ENCODE measurements at regions not wholly inside any gene's neighbourhood (a gene's known extent, or its start where the extent isn't known, plus 50 kb on each side); places are given as distances from the start of the nearest gene placed in this dataset.

DNA sequence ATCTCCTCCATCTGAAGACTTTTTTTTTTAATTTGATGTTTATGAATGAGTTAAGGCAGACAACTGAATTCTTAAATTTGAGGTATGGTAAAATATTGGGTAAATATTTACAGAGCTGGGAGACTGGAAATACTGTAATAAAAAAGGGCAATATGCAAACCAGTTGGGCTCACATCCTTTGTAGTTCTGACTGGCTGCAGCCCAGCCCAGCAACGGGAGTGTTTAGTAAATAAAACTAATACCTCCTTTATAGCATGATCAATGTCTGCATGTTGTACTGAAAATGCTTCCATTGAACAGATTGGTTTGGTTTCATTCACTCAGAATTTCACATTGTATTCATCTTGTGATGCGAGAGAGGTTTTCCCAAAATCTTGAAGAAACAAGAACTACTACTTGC is 365.0 kb downstream of the DMRT2 start:
- no peak for TF ChIP-seq POLR2A (IDR thresholded peaks at IDR 0.05; ENCODE audit: low read depth, low read length)
- FAIRE-seq (no peak), DNase-seq (ENCODE audit: insufficient read length, low spot score) (no peak)

DNA sequence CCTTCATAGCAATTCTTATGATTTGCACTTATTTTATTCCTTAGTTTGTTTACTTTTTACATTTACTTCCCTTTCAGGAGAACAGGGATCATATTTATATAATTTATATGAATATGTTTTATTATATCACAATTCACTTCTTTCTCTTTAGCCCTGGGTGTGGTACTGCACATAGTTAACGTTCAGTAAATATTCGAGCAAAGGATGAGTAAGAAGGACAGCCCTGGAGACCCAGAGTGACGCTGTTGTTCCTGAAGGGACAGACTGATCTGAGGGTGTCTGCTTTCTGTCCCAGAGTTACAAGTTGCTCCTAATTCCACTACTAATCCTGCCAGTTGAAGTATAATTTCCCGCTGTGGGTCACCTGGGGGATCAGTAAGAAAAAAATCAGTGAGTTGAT is 366.1 kb downstream of the DMRT2 start:
- no peak for FAIRE-seq
- TF ChIP-seq POLR2A (IDR thresholded peaks at IDR 0.05; ENCODE audit: low read depth, low read length) = no peak
- DNase-seq (ENCODE audit: insufficient read length, low spot score) = no peak

DNA sequence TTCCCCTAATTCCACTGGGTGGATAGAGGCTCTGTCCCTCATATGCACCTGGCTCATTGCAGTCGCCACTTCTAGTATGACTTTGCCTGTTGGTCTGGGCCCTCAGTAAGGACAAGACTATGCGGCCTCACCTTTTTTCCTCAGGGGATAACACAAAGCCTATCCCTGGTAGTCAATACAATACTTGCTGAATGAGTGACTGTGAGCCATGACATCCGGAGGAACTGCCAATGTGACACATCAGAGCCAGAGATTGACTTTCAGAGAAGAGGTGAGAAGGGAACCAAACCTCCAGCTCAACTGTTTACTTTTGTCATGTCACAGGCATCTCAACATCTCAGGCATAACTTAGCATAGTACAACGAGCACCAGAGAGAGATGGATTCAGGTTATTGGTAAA is 371.3 kb downstream of the DMRT2 start:
- FAIRE-seq = no peak
- no peak for TF ChIP-seq POLR2A (IDR thresholded peaks at IDR 0.05; ENCODE audit: low read depth, low read length)
- DNase-seq (ENCODE audit: insufficient read length, low spot score) = no peak

DNA sequence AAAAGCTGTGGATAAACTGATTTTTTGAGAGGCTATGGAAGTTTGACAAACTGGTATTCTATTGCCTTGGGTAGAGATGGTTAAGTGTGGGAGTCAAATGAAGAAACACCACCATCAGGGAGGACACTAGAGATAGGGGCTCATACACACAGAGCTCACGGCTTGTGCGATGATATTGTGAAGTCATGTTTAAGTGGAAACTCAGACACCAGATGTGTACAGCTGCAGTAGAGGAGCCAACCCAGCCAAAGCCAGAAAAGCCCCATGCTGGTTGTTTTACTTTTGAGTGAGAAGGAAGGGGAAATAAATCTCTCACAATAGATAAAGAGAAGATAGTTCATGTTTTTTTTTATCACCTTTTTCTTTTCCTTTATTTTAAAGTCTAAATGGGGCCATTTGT is 377.7 kb downstream of the DMRT2 start:
- TF ChIP-seq POLR2A (IDR thresholded peaks at IDR 0.05; ENCODE audit: low read depth, low read length) = no peak
- FAIRE-seq (no peak), DNase-seq (ENCODE audit: insufficient read length, low spot score) (no peak)

DNA sequence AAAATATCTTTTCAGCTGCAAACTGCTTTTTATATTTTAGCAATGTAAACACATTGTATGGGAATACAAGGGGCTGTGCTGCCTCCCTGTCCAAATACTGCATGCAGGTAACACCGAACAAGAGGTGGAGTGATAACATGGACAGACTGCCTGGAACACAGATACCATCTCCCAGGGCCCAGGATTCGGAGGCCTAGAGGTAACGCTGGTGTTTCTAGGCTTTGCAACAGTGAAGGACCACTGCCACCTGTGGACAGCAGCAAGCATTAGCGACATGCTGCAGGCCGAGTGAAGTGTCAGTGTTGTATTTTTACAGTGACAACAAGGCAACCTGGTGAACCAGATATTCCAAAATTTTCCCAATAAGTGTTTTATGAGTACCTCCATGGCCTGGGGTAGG is 379.1 kb downstream of the DMRT2 start:
- DNase-seq (ENCODE audit: insufficient read length, low spot score) = no peak
- TF ChIP-seq POLR2A (IDR thresholded peaks at IDR 0.05; ENCODE audit: low read depth, low read length) = no peak
- no peak for FAIRE-seq

DNA sequence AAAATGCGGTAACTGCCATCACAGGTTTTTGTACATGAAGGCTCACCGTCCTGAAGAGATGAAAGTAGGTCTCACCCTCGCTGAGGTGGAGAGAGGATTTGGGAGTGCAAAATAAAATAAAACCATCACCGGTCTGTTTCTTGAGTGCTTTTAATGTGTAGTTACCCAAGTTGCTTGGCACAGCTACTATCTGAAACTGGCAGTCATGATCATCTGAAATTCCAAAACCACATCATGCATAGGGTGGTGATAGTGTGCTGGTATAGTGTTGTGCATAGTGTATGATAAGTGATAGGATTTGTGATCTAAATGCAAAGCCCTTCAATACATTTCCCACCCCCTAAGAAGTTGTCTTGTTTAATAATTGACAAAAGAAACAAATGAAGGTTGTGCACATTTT is 381.3 kb downstream of the DMRT2 start:
- FAIRE-seq = no peak
- DNase-seq (ENCODE audit: insufficient read length, low spot score) = no peak
- TF ChIP-seq POLR2A (IDR thresholded peaks at IDR 0.05; ENCODE audit: low read depth, low read length) = no peak

DNA sequence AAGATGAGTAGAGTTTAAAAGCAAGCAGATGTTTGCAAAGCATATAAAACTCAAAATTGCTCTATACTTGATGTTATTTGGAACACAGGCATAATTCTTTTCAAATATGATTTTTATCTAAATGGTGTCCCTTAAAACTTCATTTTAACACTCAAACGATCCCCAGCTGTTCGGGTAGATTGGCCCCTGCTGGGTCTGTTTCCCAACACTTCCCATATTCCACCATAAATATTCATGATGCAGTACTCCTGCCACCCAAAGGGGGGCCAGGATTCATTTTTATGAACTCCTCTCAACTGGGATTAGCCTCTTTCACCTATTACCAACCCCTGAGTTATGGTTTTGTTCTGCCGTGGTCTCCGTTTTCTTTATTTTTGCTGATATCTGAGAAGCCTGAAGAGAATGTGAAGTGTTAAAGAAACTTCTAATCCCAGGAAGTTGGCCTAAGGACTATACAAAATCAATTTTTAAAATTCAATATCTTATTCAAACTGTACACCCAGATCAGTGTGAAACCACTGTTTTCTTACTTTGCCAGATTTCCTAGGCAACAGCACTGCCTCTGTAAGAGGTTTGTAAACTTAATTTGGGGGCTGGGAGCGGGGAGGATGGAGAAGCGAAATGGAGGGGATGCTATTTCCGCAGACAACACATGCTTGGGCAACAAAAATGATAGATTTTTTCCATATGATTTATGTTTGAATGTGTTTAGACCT is 384.1 kb downstream of the DMRT2 start:
- no peak for FAIRE-seq
- no peak for DNase-seq (ENCODE audit: insufficient read length, low spot score)
- TF ChIP-seq POLR2A (IDR thresholded peaks at IDR 0.05; ENCODE audit: low read depth, low read length) = no peak

DNA sequence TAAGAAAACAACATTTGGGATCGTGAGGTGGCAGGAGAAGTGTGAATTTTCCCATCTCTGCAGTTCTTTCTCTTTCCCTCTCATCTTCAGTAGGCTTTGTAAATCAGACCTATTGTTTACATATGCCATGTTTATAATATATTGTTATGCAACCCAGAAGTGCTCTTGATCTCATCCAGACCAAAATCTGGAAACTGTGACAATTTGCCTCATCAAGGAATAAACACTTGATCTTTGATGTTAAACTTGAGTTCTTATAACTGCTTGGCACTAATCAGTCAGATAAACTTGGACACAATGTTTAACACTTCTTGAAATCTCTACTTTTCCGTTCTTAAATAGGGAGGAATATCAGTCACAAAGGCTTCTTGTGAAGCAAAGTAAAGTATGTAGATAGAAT is 384.7 kb downstream of the DMRT2 start:
- no peak for TF ChIP-seq POLR2A (IDR thresholded peaks at IDR 0.05; ENCODE audit: low read depth, low read length)
- DNase-seq (ENCODE audit: insufficient read length, low spot score) (no peak), FAIRE-seq (no peak)

DNA sequence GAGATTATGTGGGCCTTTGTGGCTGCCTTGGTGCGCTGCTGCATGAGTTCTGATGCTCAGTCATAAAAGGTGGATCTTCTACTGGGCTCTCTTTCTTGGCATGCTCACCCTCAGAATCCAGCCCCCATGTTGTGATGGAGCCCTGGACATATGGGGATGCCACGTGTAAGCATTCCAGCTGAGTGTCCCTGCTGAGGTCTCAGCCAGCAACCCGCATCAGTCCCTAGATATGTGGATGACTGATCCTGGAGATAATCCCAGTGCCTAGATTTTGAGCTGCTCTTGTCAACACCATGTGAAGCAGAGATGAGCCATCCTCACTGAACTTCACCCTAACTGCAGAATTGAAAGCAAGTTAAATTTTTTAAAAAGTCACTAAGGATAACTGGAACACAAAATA is 390.1 kb downstream of the DMRT2 start:
- no peak for FAIRE-seq
- no peak for TF ChIP-seq POLR2A (IDR thresholded peaks at IDR 0.05; ENCODE audit: low read depth, low read length)
- DNase-seq (ENCODE audit: insufficient read length, low spot score) = no peak

DNA sequence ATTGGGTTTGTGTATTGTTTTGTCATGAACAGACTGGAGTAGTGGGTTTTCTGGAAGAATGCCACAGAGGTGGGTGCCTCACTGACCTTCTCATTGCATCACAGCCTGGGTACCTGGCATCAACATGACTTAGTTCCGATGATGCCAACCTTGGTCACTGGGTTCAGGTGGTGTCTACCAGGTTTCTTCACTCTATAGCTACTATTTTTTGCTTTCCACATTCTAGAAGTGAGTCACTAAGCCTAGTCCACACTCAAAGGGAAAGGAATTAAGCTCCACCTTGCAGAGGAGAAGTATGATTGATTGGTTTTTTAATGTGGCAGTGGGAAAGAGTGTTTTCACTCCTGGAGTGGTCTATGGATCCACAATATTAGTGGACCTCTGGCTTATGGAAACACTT is 391.9 kb downstream of the DMRT2 start:
- no peak for TF ChIP-seq POLR2A (IDR thresholded peaks at IDR 0.05; ENCODE audit: low read depth, low read length)
- no peak for FAIRE-seq

DNA sequence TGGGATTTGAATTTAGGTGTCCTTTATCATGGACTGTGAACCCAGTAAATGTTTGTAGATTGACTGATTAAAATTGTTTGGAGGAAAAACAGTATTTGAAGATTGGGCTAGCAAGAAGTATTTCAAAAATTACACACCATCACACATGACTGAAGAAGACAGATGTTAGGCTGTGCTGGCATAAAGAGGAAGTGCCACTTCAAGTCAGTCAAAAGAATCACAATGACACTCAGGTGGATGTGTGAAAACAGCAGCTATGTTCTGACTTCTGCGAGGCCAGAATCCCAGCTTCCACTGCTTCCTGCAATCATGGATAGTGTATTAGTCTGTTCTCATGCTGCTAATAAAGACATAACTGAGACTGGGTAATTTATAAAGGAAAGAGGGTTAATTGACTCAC is 393.3 kb downstream of the DMRT2 start:
- FAIRE-seq = no peak
- TF ChIP-seq POLR2A (IDR thresholded peaks at IDR 0.05; ENCODE audit: low read depth, low read length) = no peak
- DNase-seq (ENCODE audit: insufficient read length, low spot score) = no peak

More for the DNA sequence above, 391.9 kb downstream of the DMRT2 start:
- DNase-seq (ENCODE audit: insufficient read length, low spot score) = no peak

DNA sequence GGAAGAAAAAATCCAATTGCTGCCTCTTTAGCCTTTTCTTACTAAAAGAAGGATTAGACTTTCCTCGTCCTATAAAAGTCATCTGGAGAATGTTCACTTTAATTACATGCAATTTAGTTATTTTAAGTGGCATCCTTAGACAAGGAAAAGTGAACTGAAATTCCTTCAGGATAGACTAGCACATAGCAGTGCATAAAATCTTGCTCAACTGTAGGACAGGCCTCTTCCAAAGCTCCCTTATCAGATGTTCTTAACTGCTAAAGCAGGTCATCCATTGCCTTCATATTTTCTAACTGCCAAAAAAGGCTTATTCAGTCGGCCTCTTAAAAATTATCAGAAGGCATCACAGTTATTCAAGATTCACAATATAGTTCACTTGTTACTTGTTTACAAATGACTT is 396.5 kb downstream of the DMRT2 start:
- no peak for FAIRE-seq
- no peak for DNase-seq (ENCODE audit: insufficient read length, low spot score)
- TF ChIP-seq POLR2A (IDR thresholded peaks at IDR 0.05; ENCODE audit: low read depth, low read length) = no peak

DNA sequence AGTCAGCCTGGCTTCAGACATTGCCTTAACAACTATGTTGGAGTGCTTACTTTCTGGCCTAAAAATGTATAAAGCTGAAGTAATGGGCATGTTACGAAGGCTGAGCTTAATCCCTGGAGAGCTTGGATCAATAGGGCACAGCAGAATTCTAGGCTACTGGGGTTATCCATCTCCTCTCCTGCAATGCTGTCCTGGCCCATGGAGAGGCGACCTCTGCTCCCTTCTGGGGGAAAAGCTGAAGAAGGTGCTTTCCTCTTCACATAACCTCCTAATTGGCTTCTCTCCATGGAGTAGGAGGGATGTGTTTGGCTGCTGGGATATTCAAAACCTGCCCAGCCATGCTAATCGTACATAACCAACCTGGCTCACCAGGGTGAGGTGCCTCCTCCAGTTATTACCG is 403.5 kb downstream of the DMRT2 start:
- FAIRE-seq (no peak), DNase-seq (ENCODE audit: insufficient read length, low spot score) (no peak)
- no peak for TF ChIP-seq POLR2A (IDR thresholded peaks at IDR 0.05; ENCODE audit: low read depth, low read length)

DNA sequence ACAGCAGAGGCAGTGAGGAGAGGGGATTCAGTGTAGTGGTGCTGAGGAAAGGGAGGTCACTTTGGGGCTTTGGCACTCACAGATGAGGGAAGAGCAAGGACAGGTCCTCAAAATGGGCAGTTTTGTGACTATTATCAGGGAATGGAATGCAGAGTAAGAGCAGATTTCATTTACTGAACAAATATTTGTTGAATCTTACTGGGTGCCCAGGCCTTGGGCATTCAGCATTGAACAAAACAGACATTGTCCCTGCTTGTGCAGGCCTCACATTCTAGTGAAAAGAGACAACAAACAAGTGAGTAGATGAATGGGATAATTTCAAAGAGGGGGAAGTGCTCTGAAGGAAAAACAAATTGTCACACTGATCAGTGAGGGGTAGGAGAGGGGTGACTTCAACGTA is 404.1 kb downstream of the DMRT2 start:
- no peak for TF ChIP-seq POLR2A (IDR thresholded peaks at IDR 0.05; ENCODE audit: low read depth, low read length)
- DNase-seq (ENCODE audit: insufficient read length, low spot score) (no peak), FAIRE-seq (no peak)

DNA sequence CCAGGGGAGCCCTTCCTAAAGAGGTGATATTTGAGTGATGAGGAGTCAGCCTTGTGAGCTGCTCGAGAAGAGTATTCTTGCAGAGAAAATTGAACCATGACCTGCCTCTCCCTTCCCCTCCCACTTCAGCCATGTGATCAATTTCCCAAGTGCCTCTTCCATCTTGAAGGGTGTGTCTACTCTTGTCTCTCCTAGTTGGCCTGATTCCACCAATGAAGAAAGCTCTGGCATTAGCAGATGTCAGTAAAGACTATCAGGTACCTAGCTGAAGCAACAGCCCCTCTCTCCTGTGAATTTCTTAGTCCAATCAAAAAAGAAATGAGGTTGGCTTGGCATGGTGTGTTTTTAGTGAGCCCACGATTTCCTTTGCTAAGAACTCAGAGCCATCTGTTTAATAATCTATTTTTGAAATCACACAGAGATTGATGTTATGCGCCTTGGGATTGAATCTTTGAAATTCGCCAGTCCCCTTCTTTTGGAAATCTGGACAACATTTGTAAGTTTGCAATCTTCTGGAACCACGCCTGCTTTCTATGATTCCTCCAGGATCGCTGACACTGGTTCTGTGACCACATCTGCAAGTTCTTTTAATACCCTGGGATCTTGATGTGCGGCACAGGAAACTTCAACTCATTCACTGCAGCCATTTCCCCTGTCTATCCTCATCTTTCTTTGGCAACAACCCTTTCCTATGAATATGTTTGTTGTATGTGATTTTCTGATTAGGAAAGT is 404.6 kb downstream of the DMRT2 start:
- DNase-seq (ENCODE audit: insufficient read length, low spot score) (no peak), FAIRE-seq (no peak)
- TF ChIP-seq POLR2A (IDR thresholded peaks at IDR 0.05; ENCODE audit: low read depth, low read length) = no peak

Data from H54 (cell line).